Bronchial epithelial cell (primary cell): ENCODE measurements at regions not wholly inside any gene's neighbourhood (a gene's known extent, or its start where the extent isn't known, plus 50 kb on each side); places are given as distances from the start of the nearest gene placed in this dataset.

Source experiments
- DNase-seq: peaks from one replicate; pipeline ENCODE4 v3.0.0-alpha.2; 2010; ENCODE audit warnings: low read depth
- FAIRE-seq: peaks from 2 replicates; lab custom pipeline; 2011; peaks lifted over from hg19 to GRCh38; lab: Jason Lieb, UNC
- H3K27me3 ChIP-seq: 2 replicates; pipeline ENCODE4 v1.5.1; 2011; ENCODE audit warnings: low read length; ENCODE audit not compliant: control insufficient read depth, insufficient read depth
- H3K36me3 ChIP-seq: 2 replicates; pipeline ENCODE4 v1.5.1; 2011; ENCODE audit warnings: low read length; ENCODE audit not compliant: control insufficient read depth, insufficient read depth
- H3K4me3 ChIP-seq: 2 replicates; pipeline ENCODE4 v1.5.1; 2011; ENCODE audit warnings: mild to moderate bottlenecking, low read depth, low read length, control low read depth
- CTCF ChIP-seq: IDR thresholded peaks from 2 replicates; pipeline ENCODE4 v1.5.1; 2011; ENCODE audit warnings: mild to moderate bottlenecking, moderate library complexity, low read length, control low read depth, inconsistent platforms; ENCODE audit not compliant: insufficient read depth, severe bottlenecking

DNA sequence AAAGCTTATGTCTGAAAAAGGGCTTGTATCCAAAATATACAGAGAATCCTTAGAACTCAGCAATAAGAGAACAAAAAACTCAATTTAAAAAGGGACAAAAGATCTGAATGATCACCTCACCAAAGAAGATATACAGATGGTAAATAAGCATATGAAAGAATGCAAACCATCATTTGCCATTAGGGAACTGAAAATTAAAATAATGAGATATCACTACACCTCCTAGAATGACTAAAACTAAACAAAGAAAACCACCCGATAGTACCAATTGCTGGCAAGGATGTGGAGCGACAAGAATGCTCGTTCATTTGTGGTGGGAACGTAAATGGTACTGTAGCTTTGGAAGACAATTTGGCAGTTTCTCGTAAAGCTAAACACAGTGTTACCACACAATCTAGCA is 66.9 kb upstream of the MPHOSPH6 start:
- DNase-seq: no peak
- FAIRE-seq: no peak
- no peak overlapping the region for H3K4me3 ChIP-seq
- no peaks in the 10 kb centered on the region for H3K27me3 ChIP-seq
- H3K36me3 ChIP-seq: no peaks in the 10 kb centered on the region
- no peak for TF ChIP-seq CTCF

DNA sequence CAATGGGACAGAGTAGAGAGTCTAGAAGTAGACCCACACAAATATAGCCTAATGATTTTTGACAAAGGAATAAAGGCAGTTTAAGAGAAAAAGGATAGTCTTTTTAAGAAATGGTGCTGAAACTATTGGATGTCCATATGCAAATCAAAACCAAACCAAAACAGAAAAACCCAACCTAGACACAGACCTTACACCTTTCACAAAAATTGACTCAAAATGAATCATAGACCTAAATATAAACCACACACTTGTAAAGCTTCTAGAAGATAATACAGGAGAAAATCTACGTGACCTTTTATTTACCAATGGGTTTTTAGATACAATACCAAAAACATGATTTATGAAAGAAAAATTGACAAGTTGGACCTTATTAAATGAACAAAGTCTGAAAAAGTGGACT is 66.4 kb upstream of the MPHOSPH6 start:
- Histone ChIP-seq H3K27me3 (no peaks in the 10 kb centered on the region), H3K36me3 (no peaks in the 10 kb centered on the region), H3K4me3 (no peak overlapping the region)
- no peak for FAIRE-seq
- DNase-seq: peak; percentile 46
- no peak for TF ChIP-seq CTCF

DNA sequence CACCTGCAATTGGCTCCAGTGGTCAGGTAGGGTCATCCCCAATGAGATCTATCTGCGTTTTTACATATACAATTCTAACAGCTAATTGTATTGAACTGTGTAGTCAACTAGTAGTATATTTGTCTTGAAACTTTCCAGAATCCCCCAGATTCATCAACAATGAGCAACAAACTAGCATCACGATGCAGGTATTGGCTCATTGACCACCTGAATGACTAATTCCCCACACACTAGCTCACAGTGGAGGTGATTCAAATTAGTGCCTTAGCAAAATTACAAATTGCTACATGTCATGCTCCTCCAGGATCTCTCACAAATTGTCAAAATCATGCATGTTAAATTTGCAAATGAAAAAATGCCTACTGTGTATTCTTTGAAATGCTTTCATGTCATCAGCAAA is 62.8 kb upstream of the MPHOSPH6 start:
- DNase-seq (peak; percentile 90), FAIRE-seq (no peak)
- Histone ChIP-seq H3K4me3 (no peak overlapping the region), H3K27me3 (no peaks in the 10 kb centered on the region), H3K36me3 (no peaks in the 10 kb centered on the region)
- TF ChIP-seq CTCF: no peak

GRCh38 chr16:82231008-82231787 is 61.2 kb upstream of the MPHOSPH6 start:
- DNase-seq (peak; percentile 70), FAIRE-seq (no peak)
- H3K36me3 ChIP-seq: no peaks in the 10 kb centered on the region
- no peak overlapping the region for H3K4me3 ChIP-seq
- no peaks in the 10 kb centered on the region for H3K27me3 ChIP-seq
- no peak for TF ChIP-seq CTCF

DNA sequence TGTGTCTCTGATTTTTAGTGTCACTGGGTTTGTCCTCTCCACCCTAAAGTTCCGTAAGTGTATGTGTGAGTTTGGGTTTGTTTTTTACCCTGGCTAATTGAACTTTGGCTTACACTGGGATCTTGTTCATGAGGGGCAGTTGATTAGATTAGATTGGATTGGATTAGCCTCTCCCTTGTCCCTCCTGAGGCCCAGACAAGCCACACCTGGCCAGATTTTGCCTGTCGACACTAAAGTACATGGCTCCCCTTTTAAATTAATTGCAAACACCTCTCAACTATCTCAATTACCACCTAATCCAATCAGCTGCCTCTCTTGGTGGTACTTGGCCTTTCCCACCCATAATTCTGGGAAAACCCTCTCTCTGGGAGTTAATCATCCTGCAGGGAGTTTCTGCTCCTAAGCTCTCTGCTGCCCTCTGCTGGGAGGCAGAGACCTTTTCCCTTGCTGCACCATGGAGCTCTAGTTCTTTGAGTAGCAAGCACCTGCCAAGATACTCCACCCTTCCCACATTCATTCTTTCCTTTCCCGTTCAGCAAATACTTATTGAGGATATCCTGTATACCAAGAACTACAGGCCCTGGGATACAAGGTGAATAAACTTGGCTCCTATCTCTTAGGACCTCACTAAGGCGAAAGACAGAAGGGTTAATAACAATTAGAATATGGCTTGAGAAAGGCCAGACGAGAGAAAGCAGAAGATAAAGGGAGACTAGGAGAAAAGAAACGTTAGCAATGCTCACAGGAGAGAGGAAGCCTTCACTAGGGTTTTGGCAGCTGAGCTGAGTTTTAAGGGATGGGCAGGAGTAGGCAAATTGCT is 60.0 kb upstream of the MPHOSPH6 start:
- H3K4me3 ChIP-seq: no peak overlapping the region
- no peaks in the 10 kb centered on the region for H3K27me3 ChIP-seq
- TF ChIP-seq CTCF: peak; percentile 92
- DNase-seq (peak; percentile 79), FAIRE-seq (peak; percentile 58)
- no peaks in the 10 kb centered on the region for H3K36me3 ChIP-seq
